WTC11 (cell line): ENCODE measurements at regions not wholly inside any gene's neighbourhood (a gene's known extent, or its start where the extent isn't known, plus 50 kb on each side); places are given as distances from the start of the nearest gene placed in this dataset.

Source experiments
- ATAC-seq: fragments of 200-7000 bp; cut with Tn5 transposase; 2 replicates; pipeline ENCODE4 v1.10.0; 2021; ENCODE audit warnings: mild to moderate bottlenecking, moderate library complexity
- CTCF ChIA-PET: fragments of 300-600 bp; sonication (Branson Sonifier 250); formaldehyde crosslinking; loops from one replicate; lab custom pipeline; 2021; ENCODE audit warnings: antibody characterized with exemption; lab: Charles Lee
- POLR2A ChIA-PET: fragments of 350-600 bp; sonication (Branson Sonifier 250); formaldehyde crosslinking; loops from one replicate; lab custom pipeline; 2021; ENCODE audit warnings: antibody characterized with exemption; lab: Charles Lee
- DNase-seq: peaks from one replicate; pipeline ENCODE4 v3.0.0; 2021; ENCODE audit warnings: low spot score
- H3K27ac Mint-ChIP-seq: 2 replicates; pipeline ENCODE4 v1.8.0; 2021; ENCODE audit warnings: mixed read lengths
- H3K27me3 Mint-ChIP-seq: 2 replicates; pipeline ENCODE4 v1.8.0; 2021; ENCODE audit warnings: low read depth, mild to moderate bottlenecking, moderate library complexity, mixed read lengths
- H3K36me3 Mint-ChIP-seq: 2 replicates; pipeline ENCODE4 v1.8.0; 2021; ENCODE audit warnings: mixed read lengths
- H3K4me1 Mint-ChIP-seq: 2 replicates; pipeline ENCODE4 v1.8.0; 2022; ENCODE audit warnings: mixed read lengths
- H3K4me3 Mint-ChIP-seq: 2 replicates; pipeline ENCODE4 v1.8.0; 2021; ENCODE audit warnings: mild to moderate bottlenecking, moderate library complexity, mixed read lengths
- H3K9me3 Mint-ChIP-seq: 2 replicates; pipeline ENCODE4 v1.8.0; 2021; ENCODE audit warnings: mixed read lengths
- AFF4 ChIP-seq: sonication (generic); formaldehyde crosslinking; IDR thresholded peaks from 2 replicates; pipeline ENCODE4 v1.8.1; 2023; ENCODE audit warnings: mild to moderate bottlenecking, missing genetic modification reagents, borderline replicate concordance
- CREB1 ChIP-seq: sonication (generic); formaldehyde crosslinking; IDR thresholded peaks from 2 replicates; pipeline ENCODE4 v1.8.0; 2023; ENCODE audit warnings: mild to moderate bottlenecking, missing genetic modification reagents
- FOXP1 ChIP-seq: sonication (generic); formaldehyde crosslinking; IDR thresholded peaks from 2 replicates; pipeline ENCODE4 v1.8.0; 2022; ENCODE audit warnings: missing genetic modification reagents, mild to moderate bottlenecking, moderate library complexity, borderline replicate concordance
- GRHL2 ChIP-seq: fragments of 250-450 bp; sonication (Bioruptor Pico); IDR thresholded peaks from 2 replicates; pipeline ENCODE4 v1.8.0; 2022; ENCODE audit warnings: mild to moderate bottlenecking, moderate library complexity; ENCODE audit not compliant: insufficient replicate concordance, severe bottlenecking
- GTF2I ChIP-seq: fragments of 250-450 bp; sonication (Bioruptor Pico); conservative IDR thresholded peaks from 2 replicates; pipeline ENCODE4 v1.4.0; 2021; ENCODE audit warnings: mild to moderate bottlenecking
- HMGXB4 ChIP-seq: sonication (generic); formaldehyde crosslinking; IDR thresholded peaks from 2 replicates; pipeline ENCODE4 v1.8.1; 2023; ENCODE audit warnings: mild to moderate bottlenecking, moderate library complexity, missing genetic modification reagents
- KAT7 ChIP-seq: sonication (generic); formaldehyde crosslinking; IDR thresholded peaks from 2 replicates; pipeline ENCODE4 v1.8.1; 2023; ENCODE audit warnings: missing genetic modification reagents, mild to moderate bottlenecking, borderline replicate concordance
- MLX ChIP-seq: sonication (generic); formaldehyde crosslinking; IDR thresholded peaks from 2 replicates; pipeline ENCODE4 v1.8.1; 2023; ENCODE audit warnings: mild to moderate bottlenecking, missing genetic modification reagents, moderate library complexity
- NFYB ChIP-seq: sonication (generic); formaldehyde crosslinking; conservative IDR thresholded peaks from 2 replicates; pipeline ENCODE4 v1.8.0; 2022; ENCODE audit warnings: low read depth, missing genetic modification reagents
- OVOL2 ChIP-seq: fragments of 250-450 bp; sonication (Bioruptor Pico); IDR thresholded peaks from 2 replicates; pipeline ENCODE4 v1.9.0; 2021; ENCODE audit warnings: mild to moderate bottlenecking, borderline replicate concordance
- TCF7 ChIP-seq: sonication (generic); formaldehyde crosslinking; IDR thresholded peaks from 2 replicates; pipeline ENCODE4 v1.8.0; 2022; ENCODE audit warnings: mild to moderate bottlenecking, low read depth, missing genetic modification reagents, moderate library complexity
- TEAD1 ChIP-seq: sonication (generic); formaldehyde crosslinking; IDR thresholded peaks from 2 replicates; pipeline ENCODE4 v1.8.0; 2022; ENCODE audit warnings: mild to moderate bottlenecking, missing genetic modification reagents
- TP53 ChIP-seq: sonication (generic); formaldehyde crosslinking; IDR thresholded peaks from 2 replicates; pipeline ENCODE4 v1.8.1; 2023; ENCODE audit warnings: mild to moderate bottlenecking, missing genetic modification reagents
- ZNF423 ChIP-seq: fragments of 250-450 bp; sonication (Bioruptor Pico); IDR thresholded peaks from 2 replicates; pipeline ENCODE4 v2.1.2; 2022; ENCODE audit warnings: mild to moderate bottlenecking, moderate library complexity
- ZNF512 ChIP-seq: sonication (generic); formaldehyde crosslinking; IDR thresholded peaks from 2 replicates; pipeline ENCODE4 v1.8.1; 2022; ENCODE audit warnings: missing genetic modification reagents, borderline replicate concordance
- ZNF671 ChIP-seq: fragments of 250-450 bp; sonication (Bioruptor Pico); IDR thresholded peaks from 2 replicates; pipeline ENCODE4 v1.8.0; 2021; ENCODE audit warnings: mild to moderate bottlenecking
- TF ChIP-seq, protein P1 (sequence below): sonication (generic); formaldehyde crosslinking; IDR thresholded peaks from 2 replicates; pipeline ENCODE4 v1.8.0; 2023; ENCODE audit warnings: missing genetic modification reagents, mild to moderate bottlenecking, borderline replicate concordance
- TF ChIP-seq, protein P2 (sequence below): sonication (generic); formaldehyde crosslinking; IDR thresholded peaks from 2 replicates; pipeline ENCODE4 v1.8.1; 2023; ENCODE audit warnings: mild to moderate bottlenecking, missing genetic modification reagents, moderate library complexity

GRCh38 chr5:17817990-17818389 is 183.7 kb downstream of the TAF11L14 start:
- no peak overlapping the region for H3K4me3 Mint-ChIP-seq
- no peak overlapping the region for H3K27ac Mint-ChIP-seq
- ChIA-PET POLR2A (no interaction called here), CTCF (no interaction called here)
- TF ChIP-seq GTF2I (CRISPR knock-in tag) (no peak), TCF7 (CRISPR knock-in tag) (no peak), KAT7 (CRISPR knock-in tag) (no peak), MLX (CRISPR knock-in tag) (no peak), FOXP1 (CRISPR knock-in tag) (no peak), NFYB (CRISPR knock-in tag) (no peak), HMGXB4 (CRISPR knock-in tag) (no peak), ZNF512 (CRISPR knock-in tag) (no peak), OVOL2 (CRISPR knock-in tag) (no peak), CREB1 (no peak)
- TF ChIP-seq, protein P1, sequence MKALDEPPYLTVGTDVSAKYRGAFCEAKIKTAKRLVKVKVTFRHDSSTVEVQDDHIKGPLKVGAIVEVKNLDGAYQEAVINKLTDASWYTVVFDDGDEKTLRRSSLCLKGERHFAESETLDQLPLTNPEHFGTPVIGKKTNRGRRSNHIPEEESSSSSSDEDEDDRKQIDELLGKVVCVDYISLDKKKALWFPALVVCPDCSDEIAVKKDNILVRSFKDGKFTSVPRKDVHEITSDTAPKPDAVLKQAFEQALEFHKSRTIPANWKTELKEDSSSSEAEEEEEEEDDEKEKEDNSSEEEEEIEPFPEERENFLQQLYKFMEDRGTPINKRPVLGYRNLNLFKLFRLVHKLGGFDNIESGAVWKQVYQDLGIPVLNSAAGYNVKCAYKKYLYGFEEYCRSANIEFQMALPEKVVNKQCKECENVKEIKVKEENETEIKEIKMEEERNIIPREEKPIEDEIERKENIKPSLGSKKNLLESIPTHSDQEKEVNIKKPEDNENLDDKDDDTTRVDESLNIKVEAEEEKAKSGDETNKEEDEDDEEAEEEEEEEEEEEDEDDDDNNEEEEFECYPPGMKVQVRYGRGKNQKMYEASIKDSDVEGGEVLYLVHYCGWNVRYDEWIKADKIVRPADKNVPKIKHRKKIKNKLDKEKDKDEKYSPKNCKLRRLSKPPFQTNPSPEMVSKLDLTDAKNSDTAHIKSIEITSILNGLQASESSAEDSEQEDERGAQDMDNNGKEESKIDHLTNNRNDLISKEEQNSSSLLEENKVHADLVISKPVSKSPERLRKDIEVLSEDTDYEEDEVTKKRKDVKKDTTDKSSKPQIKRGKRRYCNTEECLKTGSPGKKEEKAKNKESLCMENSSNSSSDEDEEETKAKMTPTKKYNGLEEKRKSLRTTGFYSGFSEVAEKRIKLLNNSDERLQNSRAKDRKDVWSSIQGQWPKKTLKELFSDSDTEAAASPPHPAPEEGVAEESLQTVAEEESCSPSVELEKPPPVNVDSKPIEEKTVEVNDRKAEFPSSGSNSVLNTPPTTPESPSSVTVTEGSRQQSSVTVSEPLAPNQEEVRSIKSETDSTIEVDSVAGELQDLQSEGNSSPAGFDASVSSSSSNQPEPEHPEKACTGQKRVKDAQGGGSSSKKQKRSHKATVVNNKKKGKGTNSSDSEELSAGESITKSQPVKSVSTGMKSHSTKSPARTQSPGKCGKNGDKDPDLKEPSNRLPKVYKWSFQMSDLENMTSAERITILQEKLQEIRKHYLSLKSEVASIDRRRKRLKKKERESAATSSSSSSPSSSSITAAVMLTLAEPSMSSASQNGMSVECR (CRISPR knock-in tag): no peak
- H3K27me3 Mint-ChIP-seq: no peaks in the 10 kb centered on the region
- no peaks in the 10 kb centered on the region for H3K9me3 Mint-ChIP-seq
- H3K36me3 Mint-ChIP-seq: no peaks in the 10 kb centered on the region
- H3K4me1 Mint-ChIP-seq: no peaks in the 10 kb centered on the region
- ATAC-seq (no peak), DNase-seq (no peak)

DNA sequence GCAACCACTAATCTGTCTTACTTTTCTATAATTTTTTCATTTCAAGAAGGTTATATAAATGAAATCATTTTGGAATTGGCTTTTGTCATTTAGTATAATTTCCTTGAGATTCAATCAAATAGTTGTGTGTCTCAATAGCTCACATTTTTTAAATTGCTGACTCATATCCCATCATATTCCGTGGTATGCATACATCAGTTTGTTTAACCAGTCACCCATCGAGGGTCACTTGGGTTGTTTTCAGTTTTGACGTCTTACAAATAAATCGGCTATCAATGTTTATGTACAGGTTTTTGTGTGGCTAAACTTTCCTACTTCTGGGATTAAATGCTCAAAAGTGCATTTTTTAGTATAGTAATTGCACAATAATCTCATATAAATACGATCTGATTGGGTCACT is 185.5 kb downstream of the TAF11L14 start:
- H3K9me3 Mint-ChIP-seq: no peaks in the 10 kb centered on the region
- no peak overlapping the region for H3K4me3 Mint-ChIP-seq
- no peaks in the 10 kb centered on the region for H3K4me1 Mint-ChIP-seq
- no peaks in the 10 kb centered on the region; the same call in 1 of the 2 replicates for H3K27me3 Mint-ChIP-seq
- H3K36me3 Mint-ChIP-seq: no peaks in the 10 kb centered on the region
- DNase-seq (no peak), ATAC-seq (no peak)
- ChIA-PET POLR2A (no interaction called here), CTCF (no interaction called here)
- H3K27ac Mint-ChIP-seq: no peak overlapping the region
- TF ChIP-seq TP53 (CRISPR knock-in tag): no peak
- no peak for TF ChIP-seq ZNF671
- TF ChIP-seq TEAD1 (CRISPR knock-in tag): no peak
- no peak for TF ChIP-seq ZNF423 (CRISPR knock-in tag)
- no peak for TF ChIP-seq GRHL2 (CRISPR knock-in tag)
- no peak for TF ChIP-seq AFF4 (CRISPR knock-in tag)
- TF ChIP-seq, protein P2, sequence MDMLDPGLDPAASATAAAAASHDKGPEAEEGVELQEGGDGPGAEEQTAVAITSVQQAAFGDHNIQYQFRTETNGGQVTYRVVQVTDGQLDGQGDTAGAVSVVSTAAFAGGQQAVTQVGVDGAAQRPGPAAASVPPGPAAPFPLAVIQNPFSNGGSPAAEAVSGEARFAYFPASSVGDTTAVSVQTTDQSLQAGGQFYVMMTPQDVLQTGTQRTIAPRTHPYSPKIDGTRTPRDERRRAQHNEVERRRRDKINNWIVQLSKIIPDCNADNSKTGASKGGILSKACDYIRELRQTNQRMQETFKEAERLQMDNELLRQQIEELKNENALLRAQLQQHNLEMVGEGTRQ (CRISPR knock-in tag): no peak
